NCI-H2196 treated with DMSO at 0.1 percent for 48 hours (cell line): ENCODE measurements at regions not wholly inside any gene's neighbourhood (a gene's known extent, or its start where the extent isn't known, plus 50 kb on each side); places are given as distances from the start of the nearest gene placed in this dataset.

Experiments
- DNase-seq: peaks from one replicate; lab custom pipeline; 2025; ENCODE audit not compliant: unreplicated experiment; lab: John Stamatoyannopoulos, UW

- DNase-seq: no peak
Measured at GRCh38 chr11:122523846-122524805, 131.4 kb upstream of the UBASH3B start.

- DNase-seq: no peak
Measured at GRCh38 chr11:122521626-122522025, 133.9 kb upstream of the UBASH3B start.

DNA sequence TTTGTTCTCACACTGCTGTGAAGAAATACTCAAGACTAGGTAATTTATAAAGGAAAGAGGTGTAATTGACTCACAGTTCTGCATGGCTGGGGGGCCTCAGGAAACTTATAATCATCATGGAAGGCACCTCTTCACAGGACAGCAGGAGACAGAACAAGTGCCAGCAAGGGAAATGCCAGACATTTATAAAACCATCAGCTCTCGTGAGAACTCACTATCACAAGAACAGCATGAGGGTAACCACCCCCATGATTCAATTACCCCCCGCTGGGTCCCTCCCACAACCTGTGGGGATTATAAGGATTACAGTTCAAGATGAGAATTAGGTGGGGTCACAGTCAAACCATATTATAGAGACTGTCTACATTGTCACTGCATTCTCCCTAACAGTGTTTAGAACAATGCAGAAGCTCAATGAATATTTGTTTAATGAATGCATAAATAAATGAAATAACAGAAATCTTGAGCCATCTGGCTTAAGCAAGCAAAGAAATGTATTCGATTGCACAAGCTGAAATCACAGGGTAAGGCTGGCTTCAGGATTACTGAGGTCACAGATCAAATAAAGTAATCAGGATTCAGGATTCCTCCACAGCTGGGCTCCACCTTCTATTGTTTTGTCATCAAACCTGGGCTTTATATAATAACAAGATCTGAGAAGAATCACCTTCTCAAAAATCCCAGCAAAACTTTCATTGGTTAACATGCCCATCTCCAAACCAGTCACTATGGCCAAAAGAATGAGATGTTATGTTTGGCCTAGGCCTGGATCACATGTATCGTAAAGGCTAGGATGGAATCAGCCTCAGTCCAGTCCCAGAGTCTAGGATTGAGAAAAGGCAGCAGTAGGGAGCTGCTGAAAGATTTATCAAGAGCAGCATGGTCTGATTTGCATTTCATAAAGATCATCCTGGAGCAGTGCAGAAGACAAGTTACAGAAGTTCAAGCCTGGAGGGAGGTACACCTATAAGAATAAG lies 137.8 kb upstream of the UBASH3B start:
- DNase-seq: no peak

- no peak for DNase-seq
Measured at GRCh38 chr11:122516686-122517085, 138.8 kb upstream of the UBASH3B start.

GRCh38 chr11:122513997-122514396 lies 141.5 kb upstream of the UBASH3B start:
- DNase-seq: no peak

DNA sequence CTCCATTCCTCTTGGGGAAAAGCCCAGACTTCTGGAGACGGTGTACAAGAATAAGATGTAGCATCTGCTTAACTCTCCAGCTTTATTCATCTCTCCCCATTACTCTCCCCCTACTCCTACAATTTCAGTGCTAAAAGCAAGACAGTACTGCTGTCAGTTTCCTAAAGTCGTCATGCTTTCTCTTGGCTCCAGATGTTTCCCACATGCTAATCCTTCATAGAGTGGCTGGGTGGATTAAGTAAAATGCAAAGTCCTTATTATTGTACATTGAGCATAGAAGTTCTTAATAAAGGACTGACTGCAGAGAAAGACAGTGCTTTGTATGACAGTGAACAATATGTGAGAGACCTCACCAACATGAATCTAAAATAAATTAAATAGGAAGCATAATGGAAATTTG lies 142.2 kb upstream of the UBASH3B start:
- DNase-seq: no peak

DNA sequence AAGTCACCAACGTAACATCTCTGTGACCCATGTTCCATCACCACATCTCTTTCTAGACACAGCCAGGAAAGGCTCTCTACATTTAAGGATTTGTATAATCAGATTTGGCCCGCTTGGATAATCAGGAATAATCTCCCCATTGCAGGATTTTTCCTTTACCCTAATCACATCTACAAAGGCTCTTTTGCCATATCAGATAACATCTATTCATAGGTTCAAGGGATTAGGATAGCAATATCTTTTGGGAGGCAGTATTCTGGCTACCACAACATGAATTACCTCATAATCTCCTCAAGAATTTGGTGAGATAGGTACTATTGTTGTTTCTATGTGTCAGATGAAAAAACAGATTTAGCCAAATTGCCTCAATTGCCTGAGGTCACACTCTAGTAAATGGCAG lies 142.8 kb upstream of the UBASH3B start:
- DNase-seq: no peak

DNA sequence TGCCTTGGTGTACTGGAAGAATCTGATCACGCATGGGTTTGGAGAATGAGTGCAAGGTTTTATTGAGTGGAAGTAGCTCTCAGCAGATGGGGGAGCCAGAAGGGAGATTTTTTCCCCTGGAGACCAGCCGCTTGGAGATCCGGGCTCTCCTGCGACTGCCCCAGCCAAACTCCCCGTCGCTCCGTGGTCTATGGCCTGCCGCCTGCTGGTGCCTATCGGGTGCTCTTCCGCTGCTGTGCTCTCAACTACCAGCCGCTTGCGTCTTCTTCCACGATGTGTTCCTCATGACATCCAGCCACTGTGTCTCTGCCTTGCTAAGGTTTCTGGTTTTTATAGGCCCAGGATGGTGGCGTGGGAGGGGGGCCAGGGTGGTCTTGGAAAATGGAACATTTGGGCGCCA lies 145.6 kb upstream of the UBASH3B start:
- no peak for DNase-seq

- no peak for DNase-seq
Measured at GRCh38 chr11:122509091-122509490, 146.4 kb upstream of the UBASH3B start.

DNA sequence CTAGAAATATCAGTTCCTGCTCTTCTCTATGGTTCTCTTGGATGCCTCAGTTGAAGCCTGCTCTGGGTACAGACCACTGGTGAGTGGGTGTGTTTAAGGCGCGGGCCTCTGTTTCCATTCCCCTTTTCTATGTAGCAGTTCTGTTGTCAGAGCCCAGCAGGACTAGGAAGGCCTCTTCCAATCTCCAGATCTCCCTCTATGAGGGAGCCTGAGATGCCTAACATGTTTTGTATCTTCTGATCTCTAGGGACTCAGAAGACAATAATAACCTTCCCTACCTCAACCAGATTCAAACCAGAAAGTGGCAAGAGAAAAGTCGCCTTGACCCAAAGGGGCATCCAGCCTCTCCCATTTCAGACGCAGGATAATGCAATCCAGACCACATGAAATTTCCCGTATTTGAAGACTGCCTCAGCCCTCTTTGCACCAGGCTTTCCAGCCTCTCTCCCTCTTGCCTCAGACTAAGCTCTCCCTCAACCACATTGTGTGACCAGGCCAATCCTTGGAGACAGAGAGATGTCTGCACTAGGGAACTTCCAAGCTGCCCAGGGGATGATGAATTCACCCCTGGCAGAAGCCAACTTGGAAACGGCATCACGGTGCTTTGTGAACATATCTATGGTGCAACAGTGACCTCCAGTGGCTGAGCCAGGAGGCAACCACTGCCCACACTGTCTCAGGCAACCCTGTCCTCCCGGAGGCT lies 150.1 kb upstream of the UBASH3B start:
- peak; percentile 31 for DNase-seq

- no peak for DNase-seq
Measured at GRCh38 chr11:122494221-122494620, 161.3 kb upstream of the UBASH3B start.

GRCh38 chr11:122491509-122491908 lies 164.0 kb upstream of the UBASH3B start:
- no peak for DNase-seq

DNA sequence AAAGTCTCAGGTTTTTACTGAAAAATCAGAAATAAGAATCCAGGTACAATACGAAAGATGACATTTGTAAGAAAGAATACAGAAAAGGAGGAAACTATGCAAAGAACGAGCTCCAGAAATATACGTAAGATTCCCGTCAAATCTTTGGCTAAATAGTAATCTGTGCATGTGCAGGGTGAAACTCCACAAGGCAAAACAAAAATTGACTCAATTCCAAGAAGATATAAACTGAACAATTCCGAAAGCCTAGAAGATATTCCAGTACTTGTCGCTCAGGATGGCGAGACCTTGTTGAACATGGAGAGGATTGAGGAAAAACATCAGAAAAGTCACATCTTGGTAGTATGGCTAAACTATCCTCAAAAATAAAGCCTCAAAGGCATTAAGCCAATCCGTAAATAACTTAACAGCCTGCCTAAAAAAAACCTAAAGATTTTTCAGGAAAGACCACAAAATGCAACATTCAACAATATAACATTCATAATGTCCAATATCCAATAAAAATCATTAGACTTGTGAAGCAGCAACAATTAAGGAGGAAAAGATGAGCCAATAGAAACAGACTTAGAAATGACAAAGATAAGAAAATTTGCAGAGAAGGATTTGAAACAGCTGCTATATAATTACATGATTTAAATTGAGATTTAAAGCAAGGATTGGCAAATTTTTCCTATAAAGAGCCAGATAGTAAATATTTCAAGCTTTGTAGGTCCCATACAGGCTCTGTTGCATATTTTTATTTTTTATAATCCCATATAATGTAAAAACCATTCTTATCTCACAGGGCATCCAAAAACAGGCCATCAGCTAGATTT lies 166.4 kb upstream of the UBASH3B start:
- no peak for DNase-seq

DNA sequence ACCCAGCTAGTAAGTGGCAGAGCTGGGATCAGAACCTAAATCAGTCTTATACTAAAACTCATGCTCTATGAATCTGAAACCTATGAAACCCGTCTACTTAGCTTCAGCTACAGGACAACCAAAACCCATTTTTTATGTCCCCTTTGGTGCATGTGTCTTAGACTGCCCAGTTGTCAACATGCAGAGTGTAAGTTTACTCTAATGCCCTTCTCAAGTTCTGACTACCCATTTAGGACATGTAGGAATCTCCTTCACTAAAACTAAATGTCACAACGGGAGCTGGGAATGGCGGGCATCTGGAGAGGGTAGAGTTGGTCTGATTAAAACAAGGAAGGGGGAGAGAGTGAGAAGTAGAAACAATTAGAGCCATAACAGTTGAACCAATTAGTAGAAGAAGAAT lies 167.9 kb upstream of the UBASH3B start:
- no peak for DNase-seq

- DNase-seq: no peak
Measured at GRCh38 chr11:122486793-122487495, 168.6 kb upstream of the UBASH3B start.

GRCh38 chr11:122478986-122479385 lies 176.5 kb upstream of the UBASH3B start:
- DNase-seq: no peak

DNA sequence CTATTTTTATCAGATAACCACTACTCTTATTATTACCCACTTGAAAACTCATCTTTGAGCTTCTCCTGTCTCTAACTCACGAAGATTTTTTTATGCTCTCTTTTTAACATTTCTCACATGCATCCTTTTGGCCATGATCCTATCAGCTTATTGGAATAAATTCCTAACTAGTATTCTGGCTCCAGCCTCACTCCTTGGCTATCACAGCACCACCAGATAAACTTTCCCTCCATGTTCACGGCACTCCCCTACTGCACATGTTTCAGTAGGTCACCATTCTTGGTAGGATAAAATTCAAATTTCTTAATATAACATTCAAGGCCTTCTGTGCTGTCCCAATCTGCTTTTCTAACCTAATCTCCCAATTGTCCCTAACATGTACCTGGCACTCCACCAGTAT lies 186.6 kb upstream of the UBASH3B start:
- DNase-seq: no peak

DNA sequence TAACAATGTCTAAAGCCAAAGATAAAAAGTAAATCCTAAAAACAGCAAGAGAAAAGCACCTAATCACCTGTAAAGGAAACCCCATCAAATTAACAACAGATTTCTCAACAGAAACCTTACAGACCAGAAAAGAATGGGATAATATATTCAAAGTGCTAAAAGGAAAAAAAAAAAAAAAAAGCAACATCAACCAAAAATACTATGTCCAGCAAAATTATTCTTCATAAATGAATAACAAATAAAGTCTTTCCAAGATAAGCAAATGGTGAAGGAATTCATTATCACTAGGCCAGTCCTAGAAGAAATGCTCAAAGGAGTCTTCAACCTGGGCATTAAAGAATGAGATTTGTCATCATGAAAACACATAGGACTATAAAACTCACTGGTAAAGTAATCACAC lies 192.0 kb upstream of the UBASH3B start:
- no peak for DNase-seq

DNA sequence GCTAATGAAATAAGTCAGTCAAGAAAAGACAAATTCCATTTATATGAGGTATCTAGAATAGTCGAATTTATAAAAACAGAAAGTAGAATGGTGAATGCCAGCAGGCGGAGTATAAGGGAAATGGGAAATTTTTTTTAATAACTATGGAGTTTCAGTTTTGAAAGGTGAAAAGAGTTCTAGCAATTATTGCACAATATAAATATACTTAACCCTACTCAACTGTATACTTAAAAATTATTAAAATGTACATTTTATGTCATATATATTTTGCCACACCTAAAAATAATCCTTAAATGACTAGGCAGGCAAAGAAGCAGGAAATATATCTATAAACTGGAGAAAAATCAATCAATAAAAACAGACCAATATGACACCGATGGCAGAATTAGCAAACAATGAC lies 196.5 kb upstream of the UBASH3B start:
- no peak for DNase-seq

GRCh38 chr11:122453586-122453985 lies 201.9 kb upstream of the UBASH3B start:
- no peak for DNase-seq
